ENCODE measurements at regions not wholly inside any gene's neighbourhood (a gene's known extent, or its start where the extent isn't known, plus 50 kb on each side); places are given as distances from the start of the nearest gene placed in this dataset.

DNA sequence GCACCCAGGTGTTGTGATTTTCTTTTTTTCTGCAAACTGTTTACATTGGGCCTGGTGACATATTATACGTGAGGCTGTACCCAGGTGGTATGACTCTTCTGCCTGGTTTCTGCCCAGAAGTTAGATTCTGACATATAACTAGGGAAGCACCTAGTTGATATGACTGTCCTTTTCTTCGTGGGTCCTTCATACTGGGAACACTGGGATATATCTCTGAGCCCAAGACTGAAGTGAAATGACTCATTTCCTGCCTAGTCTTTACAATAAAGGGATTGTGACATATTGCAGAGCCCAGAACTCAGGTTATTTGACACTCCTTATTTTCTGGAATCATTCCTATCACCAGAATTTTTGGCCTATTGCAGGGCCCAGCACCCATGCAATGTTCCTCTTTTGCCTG lies 1121.6 kb upstream of the AMELY start:
- TF ChIP-seq, protein P1, sequence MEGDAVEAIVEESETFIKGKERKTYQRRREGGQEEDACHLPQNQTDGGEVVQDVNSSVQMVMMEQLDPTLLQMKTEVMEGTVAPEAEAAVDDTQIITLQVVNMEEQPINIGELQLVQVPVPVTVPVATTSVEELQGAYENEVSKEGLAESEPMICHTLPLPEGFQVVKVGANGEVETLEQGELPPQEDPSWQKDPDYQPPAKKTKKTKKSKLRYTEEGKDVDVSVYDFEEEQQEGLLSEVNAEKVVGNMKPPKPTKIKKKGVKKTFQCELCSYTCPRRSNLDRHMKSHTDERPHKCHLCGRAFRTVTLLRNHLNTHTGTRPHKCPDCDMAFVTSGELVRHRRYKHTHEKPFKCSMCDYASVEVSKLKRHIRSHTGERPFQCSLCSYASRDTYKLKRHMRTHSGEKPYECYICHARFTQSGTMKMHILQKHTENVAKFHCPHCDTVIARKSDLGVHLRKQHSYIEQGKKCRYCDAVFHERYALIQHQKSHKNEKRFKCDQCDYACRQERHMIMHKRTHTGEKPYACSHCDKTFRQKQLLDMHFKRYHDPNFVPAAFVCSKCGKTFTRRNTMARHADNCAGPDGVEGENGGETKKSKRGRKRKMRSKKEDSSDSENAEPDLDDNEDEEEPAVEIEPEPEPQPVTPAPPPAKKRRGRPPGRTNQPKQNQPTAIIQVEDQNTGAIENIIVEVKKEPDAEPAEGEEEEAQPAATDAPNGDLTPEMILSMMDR (IDR thresholded peaks at IDR 0.05; ENCODE audit: low read depth, low read length): no peak
- no peak for TF ChIP-seq EZH2phosphoT487 (IDR thresholded peaks at IDR 0.05; ENCODE audit: low read depth)

Data from OCI-LY3 (cell line).